ENCODE measurements at regions not wholly inside any gene's neighbourhood (a gene's known extent, or its start where the extent isn't known, plus 50 kb on each side); places are given as distances from the start of the nearest gene placed in this dataset.

GRCh38 chr5:124160265-124160664, 586.2 kb downstream of the ZNF608 start:
- peaks cover 6% of the 10 kb centered on the region for H3K4me1 ChIP-seq (ENCODE audit: control insufficient read depth, insufficient read depth, low read length)
- no peak overlapping the region for H3K9ac ChIP-seq (ENCODE audit: low read length)
- H3K27ac ChIP-seq (ENCODE audit: low read depth, low read length): no peak overlapping the region
- H3K36me3 ChIP-seq (ENCODE audit: control insufficient read depth, insufficient read depth, low read length): no peaks in the 10 kb centered on the region
- no peaks in the 10 kb centered on the region for H3K27me3 ChIP-seq (ENCODE audit: control insufficient read depth, insufficient read depth, low read length)
- no peak overlapping the region for H3K4me3 ChIP-seq (ENCODE audit: low read length)

DNA sequence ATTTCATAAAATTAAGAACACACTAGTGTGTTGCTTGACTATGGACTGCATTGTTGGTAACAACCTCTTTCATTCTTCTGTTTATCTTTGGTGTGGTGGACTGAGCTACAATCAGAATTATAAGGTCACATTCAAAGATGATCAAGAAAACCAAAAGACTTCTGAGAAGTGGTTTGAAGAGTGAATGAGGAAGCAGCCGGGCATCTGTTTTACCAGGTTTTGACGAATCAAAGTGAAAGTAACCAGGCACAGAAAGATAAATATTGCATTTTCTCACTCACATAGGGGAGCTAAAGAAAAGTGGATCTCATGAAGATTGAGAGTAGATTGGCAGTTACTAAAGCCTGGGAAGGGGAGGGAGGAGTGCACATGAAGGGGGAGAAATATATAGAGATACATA, 589.1 kb downstream of the ZNF608 start:
- H3K4me1 ChIP-seq (ENCODE audit: control insufficient read depth, insufficient read depth, low read length): peaks cover 6% of the 10 kb centered on the region
- no peak overlapping the region for H3K4me3 ChIP-seq (ENCODE audit: low read length)
- H3K27ac ChIP-seq (ENCODE audit: low read depth, low read length): no peak overlapping the region
- H3K36me3 ChIP-seq (ENCODE audit: control insufficient read depth, insufficient read depth, low read length): no peaks in the 10 kb centered on the region
- no peaks in the 10 kb centered on the region for H3K27me3 ChIP-seq (ENCODE audit: control insufficient read depth, insufficient read depth, low read length)
- no peak overlapping the region for H3K9ac ChIP-seq (ENCODE audit: low read length)

- Histone ChIP-seq H3K27ac (ENCODE audit: low read depth, low read length) (no peak overlapping the region), H3K9ac (ENCODE audit: low read length) (no peak overlapping the region), H3K36me3 (ENCODE audit: control insufficient read depth, insufficient read depth, low read length) (no peaks in the 10 kb centered on the region), H3K4me3 (ENCODE audit: low read length) (no peak overlapping the region), H3K4me1 (ENCODE audit: control insufficient read depth, insufficient read depth, low read length) (peaks cover 6% of the 10 kb centered on the region), H3K27me3 (ENCODE audit: control insufficient read depth, insufficient read depth, low read length) (no peaks in the 10 kb centered on the region)
These were observed 589.9 kb downstream of the ZNF608 start for GRCh38 chr5:124156415-124156996.

- Histone ChIP-seq H3K27me3 (ENCODE audit: control insufficient read depth, insufficient read depth, low read length) (no peaks in the 10 kb centered on the region), H3K9ac (ENCODE audit: low read length) (no peak overlapping the region), H3K27ac (ENCODE audit: low read depth, low read length) (no peak overlapping the region), H3K4me3 (ENCODE audit: low read length) (no peak overlapping the region), H3K4me1 (ENCODE audit: control insufficient read depth, insufficient read depth, low read length) (peaks cover 6% of the 10 kb centered on the region), H3K36me3 (ENCODE audit: control insufficient read depth, insufficient read depth, low read length) (no peaks in the 10 kb centered on the region)
These were observed 591.7 kb downstream of the ZNF608 start for GRCh38 chr5:124154714-124155113.

DNA sequence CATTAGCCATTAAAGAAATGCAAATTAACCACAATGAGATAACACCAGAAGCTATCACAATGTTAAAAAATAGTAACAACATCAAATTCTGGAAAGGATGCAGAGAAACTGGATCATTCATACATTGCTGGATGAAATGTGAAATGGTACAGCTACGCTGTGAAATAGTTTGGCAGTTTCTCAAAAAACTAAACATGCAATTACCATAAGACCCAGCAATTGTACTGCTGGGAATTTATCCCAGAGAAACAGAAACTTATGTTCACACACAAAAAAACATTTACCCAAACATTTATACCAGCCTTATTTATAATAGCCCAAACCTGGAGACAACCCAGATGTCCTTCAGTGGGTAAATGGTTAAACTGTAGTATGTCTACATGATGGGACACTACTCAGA, 592.9 kb downstream of the ZNF608 start:
- Histone ChIP-seq H3K27ac (ENCODE audit: low read depth, low read length) (no peak overlapping the region), H3K27me3 (ENCODE audit: control insufficient read depth, insufficient read depth, low read length) (no peaks in the 10 kb centered on the region), H3K9ac (ENCODE audit: low read length) (no peak overlapping the region), H3K4me3 (ENCODE audit: low read length) (no peak overlapping the region), H3K4me1 (ENCODE audit: control insufficient read depth, insufficient read depth, low read length) (peaks cover 6% of the 10 kb centered on the region), H3K36me3 (ENCODE audit: control insufficient read depth, insufficient read depth, low read length) (no peaks in the 10 kb centered on the region)

DNA sequence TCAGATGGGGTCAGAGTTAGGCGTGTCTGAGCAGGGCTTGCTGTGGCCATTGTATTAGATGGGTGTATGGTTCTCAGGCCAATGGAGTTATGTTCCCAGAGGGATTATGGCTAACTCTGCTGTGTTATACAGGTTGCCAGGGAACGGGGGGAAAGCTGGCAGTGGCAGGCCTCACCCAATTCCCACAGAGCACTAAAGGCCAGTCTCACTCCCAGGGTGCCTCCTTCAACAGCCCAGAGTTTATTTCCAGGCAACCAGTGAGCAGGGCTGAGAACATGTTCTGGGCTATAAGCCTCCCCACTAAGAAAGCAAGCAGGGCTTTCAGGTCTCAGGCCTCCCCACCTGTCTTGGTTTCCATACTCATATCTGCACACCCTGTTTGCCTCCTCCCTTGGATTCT, 597.9 kb downstream of the ZNF608 start:
- H3K27me3 ChIP-seq (ENCODE audit: control insufficient read depth, insufficient read depth, low read length): no peaks in the 10 kb centered on the region
- H3K27ac ChIP-seq (ENCODE audit: low read depth, low read length): no peak overlapping the region
- H3K4me1 ChIP-seq (ENCODE audit: control insufficient read depth, insufficient read depth, low read length): no peaks in the 10 kb centered on the region
- no peak overlapping the region for H3K4me3 ChIP-seq (ENCODE audit: low read length)
- H3K36me3 ChIP-seq (ENCODE audit: control insufficient read depth, insufficient read depth, low read length): no peaks in the 10 kb centered on the region
- no peak overlapping the region for H3K9ac ChIP-seq (ENCODE audit: low read length)

DNA sequence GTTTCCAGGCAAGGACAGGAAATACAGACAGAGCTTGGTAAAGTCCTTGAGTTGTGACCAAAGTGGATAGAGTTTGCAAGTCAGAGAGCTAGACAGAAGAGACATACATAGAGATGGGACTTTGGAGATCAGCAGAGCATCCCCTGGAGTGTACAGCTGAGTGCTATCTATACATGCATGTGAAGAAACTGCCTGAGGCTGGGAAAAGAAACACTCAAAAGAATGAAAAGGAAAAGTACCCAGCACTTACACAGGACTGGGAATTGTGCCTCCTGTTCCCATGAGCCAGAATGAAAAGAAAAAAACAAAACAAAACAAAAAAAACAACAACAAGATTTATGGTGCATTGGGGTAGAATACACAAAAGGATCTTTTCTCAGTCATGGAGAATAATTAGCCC, 606.4 kb downstream of the ZNF608 start:
- no peaks in the 10 kb centered on the region for H3K27me3 ChIP-seq (ENCODE audit: control insufficient read depth, insufficient read depth, low read length)
- no peak overlapping the region for H3K9ac ChIP-seq (ENCODE audit: low read length)
- H3K4me1 ChIP-seq (ENCODE audit: control insufficient read depth, insufficient read depth, low read length): no peaks in the 10 kb centered on the region
- H3K4me3 ChIP-seq (ENCODE audit: low read length): no peak overlapping the region
- no peaks in the 10 kb centered on the region for H3K36me3 ChIP-seq (ENCODE audit: control insufficient read depth, insufficient read depth, low read length)
- H3K27ac ChIP-seq (ENCODE audit: low read depth, low read length): no peak overlapping the region

- Histone ChIP-seq H3K4me1 (ENCODE audit: control insufficient read depth, insufficient read depth, low read length) (no peaks in the 10 kb centered on the region), H3K27ac (ENCODE audit: low read depth, low read length) (no peak overlapping the region), H3K27me3 (ENCODE audit: control insufficient read depth, insufficient read depth, low read length) (no peaks in the 10 kb centered on the region), H3K4me3 (ENCODE audit: low read length) (no peak overlapping the region), H3K9ac (ENCODE audit: low read length) (no peak overlapping the region), H3K36me3 (ENCODE audit: control insufficient read depth, insufficient read depth, low read length) (no peaks in the 10 kb centered on the region)
These were observed 607.0 kb downstream of the ZNF608 start for GRCh38 chr5:124139477-124139876.

DNA sequence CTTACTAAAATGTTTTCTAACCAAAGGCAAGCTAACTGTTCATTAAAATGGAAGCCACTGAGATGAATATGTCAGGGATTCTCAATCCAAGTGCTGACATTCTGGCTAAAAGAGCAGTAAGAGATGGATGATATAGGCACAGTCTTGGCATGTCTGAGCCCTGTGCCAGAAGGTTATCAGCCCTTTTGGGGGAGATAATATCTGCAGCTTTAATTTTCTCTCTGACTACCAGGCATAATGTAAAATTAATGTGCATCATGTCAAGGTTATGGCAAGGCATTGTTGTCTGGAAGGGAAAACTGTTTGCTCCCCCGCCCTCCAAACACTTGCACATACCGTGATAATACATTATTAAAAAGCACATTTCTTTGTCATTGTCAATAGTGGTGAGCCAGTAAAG, 609.8 kb downstream of the ZNF608 start:
- H3K4me3 ChIP-seq (ENCODE audit: low read length): no peak overlapping the region
- H3K9ac ChIP-seq (ENCODE audit: low read length): no peak overlapping the region
- H3K4me1 ChIP-seq (ENCODE audit: control insufficient read depth, insufficient read depth, low read length): no peaks in the 10 kb centered on the region
- no peaks in the 10 kb centered on the region for H3K27me3 ChIP-seq (ENCODE audit: control insufficient read depth, insufficient read depth, low read length)
- H3K27ac ChIP-seq (ENCODE audit: low read depth, low read length): no peak overlapping the region
- no peaks in the 10 kb centered on the region for H3K36me3 ChIP-seq (ENCODE audit: control insufficient read depth, insufficient read depth, low read length)

DNA sequence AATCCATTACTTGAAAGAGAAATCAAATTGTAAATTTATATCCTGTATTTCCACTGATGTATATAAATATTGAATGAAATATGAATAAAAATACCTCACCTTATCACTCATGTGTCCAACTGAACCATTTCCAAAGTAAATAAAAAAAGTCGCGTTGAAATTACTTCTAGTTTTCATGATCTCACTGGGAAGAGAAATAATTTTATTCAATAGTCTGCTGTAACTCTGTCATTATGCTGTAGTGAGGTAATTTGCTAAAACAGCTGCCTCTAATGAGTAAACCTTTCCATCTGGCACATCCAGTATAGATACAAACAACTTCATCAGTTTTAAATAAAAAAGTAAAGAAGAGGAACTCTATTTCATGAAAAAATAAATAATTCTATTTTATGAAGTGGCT, 611.5 kb downstream of the ZNF608 start:
- Histone ChIP-seq H3K27ac (ENCODE audit: low read depth, low read length) (no peak overlapping the region), H3K27me3 (ENCODE audit: control insufficient read depth, insufficient read depth, low read length) (no peaks in the 10 kb centered on the region), H3K9ac (ENCODE audit: low read length) (no peak overlapping the region), H3K4me1 (ENCODE audit: control insufficient read depth, insufficient read depth, low read length) (no peaks in the 10 kb centered on the region), H3K36me3 (ENCODE audit: control insufficient read depth, insufficient read depth, low read length) (no peaks in the 10 kb centered on the region), H3K4me3 (ENCODE audit: low read length) (no peak overlapping the region)

DNA sequence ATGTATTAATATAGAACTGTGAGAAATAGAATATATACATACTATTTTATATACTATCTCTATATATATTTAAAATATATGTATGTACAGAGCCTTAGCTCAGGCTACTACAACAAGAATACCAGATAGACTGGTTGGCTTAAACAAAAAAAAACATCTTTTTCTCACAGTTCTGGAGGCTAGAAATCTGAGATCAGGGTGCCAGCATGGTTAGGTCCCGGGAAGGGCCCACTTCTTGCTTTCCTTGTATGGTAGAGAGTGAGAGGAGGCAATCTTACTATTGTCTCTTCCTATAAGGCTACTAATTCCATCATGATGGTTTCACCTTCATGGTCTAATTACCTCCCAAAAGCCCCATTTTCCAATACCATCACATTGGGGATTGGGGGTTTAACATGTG, 613.0 kb downstream of the ZNF608 start:
- no peak overlapping the region for H3K27ac ChIP-seq (ENCODE audit: low read depth, low read length)
- no peaks in the 10 kb centered on the region for H3K27me3 ChIP-seq (ENCODE audit: control insufficient read depth, insufficient read depth, low read length)
- H3K9ac ChIP-seq (ENCODE audit: low read length): no peak overlapping the region
- H3K4me3 ChIP-seq (ENCODE audit: low read length): no peak overlapping the region
- H3K36me3 ChIP-seq (ENCODE audit: control insufficient read depth, insufficient read depth, low read length): no peaks in the 10 kb centered on the region
- no peaks in the 10 kb centered on the region for H3K4me1 ChIP-seq (ENCODE audit: control insufficient read depth, insufficient read depth, low read length)

- H3K27ac ChIP-seq (ENCODE audit: low read depth, low read length): no peak overlapping the region
- H3K4me3 ChIP-seq (ENCODE audit: low read length): no peak overlapping the region
- no peaks in the 10 kb centered on the region for H3K4me1 ChIP-seq (ENCODE audit: control insufficient read depth, insufficient read depth, low read length)
- no peaks in the 10 kb centered on the region for H3K27me3 ChIP-seq (ENCODE audit: control insufficient read depth, insufficient read depth, low read length)
- H3K36me3 ChIP-seq (ENCODE audit: control insufficient read depth, insufficient read depth, low read length): no peaks in the 10 kb centered on the region
- no peak overlapping the region for H3K9ac ChIP-seq (ENCODE audit: low read length)
These were observed 613.6 kb downstream of the ZNF608 start for GRCh38 chr5:124132843-124133242.

DNA sequence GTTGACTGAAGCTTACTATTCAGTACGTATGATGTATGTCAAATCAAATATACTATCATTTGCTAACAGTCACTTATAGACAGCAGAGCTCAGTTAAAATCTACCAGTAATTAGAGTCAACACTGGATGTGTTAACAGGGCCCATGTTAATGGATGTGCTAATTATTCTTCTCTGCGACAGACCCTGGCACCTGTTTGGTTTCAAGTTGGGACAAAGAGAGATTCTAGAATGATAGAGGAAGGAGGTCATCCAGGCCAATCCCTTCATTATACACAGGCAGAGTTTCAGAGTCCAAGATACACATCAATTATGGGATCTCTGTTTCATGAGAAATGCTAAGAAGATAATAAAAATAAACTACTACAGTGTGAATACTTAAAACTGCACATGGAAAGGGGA, 615.0 kb downstream of the ZNF608 start:
- Histone ChIP-seq H3K4me1 (ENCODE audit: control insufficient read depth, insufficient read depth, low read length) (no peaks in the 10 kb centered on the region), H3K27me3 (ENCODE audit: control insufficient read depth, insufficient read depth, low read length) (no peaks in the 10 kb centered on the region), H3K9ac (ENCODE audit: low read length) (no peak overlapping the region), H3K4me3 (ENCODE audit: low read length) (no peak overlapping the region), H3K36me3 (ENCODE audit: control insufficient read depth, insufficient read depth, low read length) (no peaks in the 10 kb centered on the region), H3K27ac (ENCODE audit: low read depth, low read length) (no peak overlapping the region)

Data from rectal smooth muscle tissue (tissue), 1 donor.